AG04450 (cell line): ENCODE measurements at regions not wholly inside any gene's neighbourhood (a gene's known extent, or its start where the extent isn't known, plus 50 kb on each side); places are given as distances from the start of the nearest gene placed in this dataset.

Experiments used
- CTCF ChIA-PET: fragments of 300-600, 350-600 bp; formaldehyde crosslinking; extraction: SDS; loops from one replicate; lab custom pipeline; 2022; ENCODE audit warnings: antibody characterized with exemption, inconsistent platforms; lab: Charles Lee
- POLR2A ChIA-PET: fragments of 350-600 bp; formaldehyde crosslinking; extraction: SDS; loops from one replicate; lab custom pipeline; 2021; ENCODE audit warnings: antibody characterized with exemption, inconsistent platforms; lab: Yijun Ruan, JAX
- DNase-seq: peaks from one replicate; pipeline ENCODE4 v3.0.0-alpha.2; 2011; ENCODE audit warnings: low read depth, low spot score
- H3K27ac ChIP-seq: one replicate; pipeline ENCODE4 v1.5.1; 2012; ENCODE audit warnings: low read depth, low read length, control low read depth
- H3K27me3 ChIP-seq: one replicate; pipeline ENCODE4 v1.6.0; 2012; ENCODE audit warnings: low read length; ENCODE audit not compliant: control insufficient read depth, insufficient read depth
- H3K4me3 ChIP-seq: 2 replicates; pipeline ENCODE4 v1.5.1; 2011; ENCODE audit warnings: mild to moderate bottlenecking, low read depth, low read length, control low read depth
- H3K9me3 ChIP-seq: 2 replicates; pipeline ENCODE4 v1.5.1; 2012; ENCODE audit warnings: low read length; ENCODE audit not compliant: control insufficient read depth, insufficient read depth
- CTCF ChIP-seq: IDR thresholded peaks from 2 replicates; pipeline ENCODE4 v1.5.1; 2011; ENCODE audit warnings: low read depth, low read length, control low read depth, inconsistent platforms

GRCh38 chr9:103522409-103522808 lies 527.3 kb downstream of the CYLC2 start:
- POLR2A ChIA-PET = no interaction called here
- TF ChIP-seq CTCF = no peak

GRCh38 chr9:103530934-103531333 lies 535.8 kb downstream of the CYLC2 start:
- Histone ChIP-seq H3K27ac (no peak overlapping the region), H3K27me3 (no peaks in the 10 kb centered on the region), H3K4me3 (no peak overlapping the region), H3K9me3 (peaks cover 23% of the 10 kb centered on the region)
- DNase-seq = no peak
- POLR2A ChIA-PET = no interaction called here
- CTCF ChIA-PET = interaction anchor here (0.6 kb wide), 1 partner anchor 36 kb away, joined by 3 read pairs; no protein-coding TSS in a partner anchor
- no peak for TF ChIP-seq CTCF

More at GRCh38 chr9:103522409-103522808, 527.3 kb downstream of the CYLC2 start:
- no peak overlapping the region for H3K27ac ChIP-seq
- H3K4me3 ChIP-seq = no peak overlapping the region
- CTCF ChIA-PET = no interaction called here
- peaks cover 4% of the 10 kb centered on the region; the same call in 1 of the 2 replicates for H3K9me3 ChIP-seq
- H3K27me3 ChIP-seq = no peaks in the 10 kb centered on the region
- DNase-seq = no peak

GRCh38 chr9:103533318-103533717 lies 538.2 kb downstream of the CYLC2 start:
- CTCF ChIA-PET = no interaction called here
- no peak for DNase-seq
- no peak for TF ChIP-seq CTCF
- H3K9me3 ChIP-seq = peaks cover 23% of the 10 kb centered on the region
- no peak overlapping the region for H3K27ac ChIP-seq
- POLR2A ChIA-PET = no interaction called here
- H3K27me3 ChIP-seq = no peaks in the 10 kb centered on the region
- no peak overlapping the region for H3K4me3 ChIP-seq

GRCh38 chr9:103537426-103537825 lies 542.3 kb downstream of the CYLC2 start:
- no peak for DNase-seq
- Histone ChIP-seq H3K4me3 (no peak overlapping the region), H3K27ac (no peak overlapping the region), H3K27me3 (no peaks in the 10 kb centered on the region), H3K9me3 (peaks cover 20% of the 10 kb centered on the region)
- POLR2A ChIA-PET = no interaction called here
- CTCF ChIA-PET = no interaction called here
- TF ChIP-seq CTCF = no peak

GRCh38 chr9:103545260-103545659 lies 548.8 kb upstream of the SMC2 start:
- no peak overlapping the region for H3K27ac ChIP-seq
- no peak for DNase-seq
- CTCF ChIA-PET = no interaction called here
- POLR2A ChIA-PET = no interaction called here
- no peaks in the 10 kb centered on the region for H3K27me3 ChIP-seq
- H3K4me3 ChIP-seq = no peak overlapping the region
- H3K9me3 ChIP-seq = no peaks in the 10 kb centered on the region
- TF ChIP-seq CTCF = no peak
